ENCODE measurements at regions not wholly inside any gene's neighbourhood (a gene's known extent, or its start where the extent isn't known, plus 50 kb on each side); places are given as distances from the start of the nearest gene placed in this dataset.
"Not testable (repeated sequence)": the region's sequence is repeated elsewhere in the genome, so short reads cannot be mapped to it uniquely, and the experiment has no call there.

- intact Hi-C loops (cut with micrococcal nuclease): no loop called here
- no peak for DNase-seq
- no peak for ATAC-seq
Observed at GRCh38 chr6:50899306-50899870, 80.7 kb downstream of the TFAP2B start.

DNA sequence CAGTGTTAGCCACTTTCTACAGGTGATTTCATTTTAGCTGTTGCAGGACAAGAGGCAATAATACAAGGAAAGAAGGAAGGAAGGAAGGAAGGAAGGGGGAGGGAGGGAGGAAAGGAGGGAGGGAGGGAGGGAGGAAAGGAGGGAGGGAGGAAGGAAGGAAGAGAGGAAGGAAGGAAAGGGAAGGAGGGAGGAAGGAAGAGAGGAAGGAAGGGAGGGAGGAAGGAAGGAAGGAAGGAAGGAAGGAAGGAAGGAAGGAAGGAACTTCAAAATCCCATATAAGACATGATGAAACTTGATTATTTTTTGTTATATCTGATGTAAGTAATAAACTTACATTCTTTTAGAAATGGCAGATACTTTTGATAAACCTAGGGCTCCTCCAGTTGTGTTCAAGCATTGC is 83.6 kb downstream of the TFAP2B start:
- no peak for ATAC-seq
- intact Hi-C loops (cut with micrococcal nuclease): no loop called here
- no peak for DNase-seq

GRCh38 chr6:50905297-50905696 is 86.6 kb downstream of the TFAP2B start:
- intact Hi-C loops (cut with micrococcal nuclease): no loop called here
- DNase-seq: no peak
- ATAC-seq: no peak

DNA sequence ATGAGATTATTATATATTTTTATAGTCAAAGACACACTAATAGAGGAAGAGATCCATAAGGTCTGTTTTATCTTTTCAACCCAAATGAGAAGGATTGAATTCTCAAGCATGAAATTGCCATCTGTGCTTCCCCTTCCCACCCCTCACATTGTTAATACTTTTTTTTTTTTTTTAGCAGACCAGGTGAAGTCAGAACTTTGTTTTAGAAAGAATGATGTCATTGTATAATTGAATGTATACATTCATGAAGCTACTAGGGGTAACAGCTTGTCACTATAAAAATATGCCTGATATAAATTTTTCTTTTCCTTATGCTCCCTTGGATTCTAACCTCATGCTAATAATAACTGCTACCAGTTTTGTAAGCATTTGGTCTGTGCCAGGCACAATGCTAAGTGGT is 88.9 kb downstream of the TFAP2B start:
- no peak for ATAC-seq
- intact Hi-C loops (cut with micrococcal nuclease): no loop called here
- no peak for DNase-seq

DNA sequence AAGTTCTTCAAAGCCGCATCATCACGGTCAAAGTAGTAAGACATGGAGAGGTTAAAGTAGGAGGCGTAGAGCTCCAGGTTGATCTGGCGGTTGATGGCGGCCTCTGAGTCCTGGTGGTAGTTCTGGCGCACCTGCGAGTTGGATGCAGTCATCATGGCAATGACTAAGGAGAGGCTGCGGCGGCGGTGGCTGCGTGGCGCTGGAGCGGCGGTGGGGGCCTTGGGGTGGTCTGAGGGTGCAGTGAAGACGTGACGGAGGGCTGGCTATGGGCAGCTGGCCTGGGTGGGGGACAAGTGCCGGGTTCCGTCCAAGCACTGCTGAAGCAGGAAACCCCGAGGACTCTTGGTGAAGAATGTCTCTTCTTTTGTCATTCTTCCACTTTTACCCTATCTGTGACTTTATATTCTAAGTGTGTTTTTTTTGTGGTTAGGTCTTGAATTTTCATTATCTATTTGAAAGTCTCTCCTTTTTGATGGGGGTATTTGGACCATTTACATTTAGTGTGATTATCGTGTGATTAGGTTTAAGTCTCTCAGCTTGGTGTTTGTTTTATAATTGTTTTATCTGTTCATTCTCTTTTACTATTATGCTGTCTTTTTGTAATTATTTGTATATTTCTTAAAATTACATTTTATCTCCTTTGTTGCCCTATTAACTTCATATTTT is 94.6 kb downstream of the TFAP2B start:
- ATAC-seq (no peak), DNase-seq (no peak)
- intact Hi-C loops (cut with micrococcal nuclease): no loop called here

DNA sequence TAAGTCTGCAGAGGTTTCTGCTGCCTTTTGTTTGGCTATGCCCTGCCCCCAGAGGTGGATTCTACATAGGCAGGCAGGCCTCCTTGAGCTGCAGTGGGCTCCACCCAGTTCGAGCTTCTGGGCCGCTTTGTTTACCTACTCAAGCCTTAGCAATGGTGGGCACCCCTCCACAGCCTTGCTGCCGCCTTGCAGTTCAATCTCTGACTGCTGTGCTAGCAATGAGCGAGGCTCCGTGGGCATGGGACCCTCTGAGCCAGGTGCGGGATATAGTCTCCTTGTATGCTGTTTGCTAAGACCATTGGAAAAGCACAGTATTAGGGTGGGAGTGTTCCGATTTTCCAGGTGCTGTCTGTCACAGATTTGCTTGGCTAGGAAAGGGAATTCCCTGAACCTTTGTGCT is 102.7 kb downstream of the TFAP2B start:
- intact Hi-C loops (cut with micrococcal nuclease); ATAC-seq; DNase-seq: not testable (repeated sequence)

DNA sequence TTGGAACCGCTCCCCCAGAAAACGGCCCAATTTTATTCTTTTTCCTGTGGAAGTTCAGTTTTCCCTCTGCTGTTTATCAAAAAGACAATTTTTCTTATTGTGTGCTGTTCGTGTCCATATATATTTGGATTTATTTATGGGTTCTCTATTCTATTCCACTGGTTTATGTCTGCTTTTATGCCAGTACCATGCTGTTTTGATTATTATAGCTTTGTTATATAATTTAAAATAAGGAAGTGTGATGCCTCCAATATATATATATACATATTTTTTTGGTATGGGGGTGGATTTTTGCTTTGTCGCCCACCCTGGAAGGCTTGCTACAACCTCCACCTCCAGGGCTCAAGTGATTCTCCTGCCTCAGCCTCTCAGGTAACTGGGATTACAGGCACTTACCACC is 103.3 kb downstream of the TFAP2B start:
- intact Hi-C loops (cut with micrococcal nuclease): no loop called here
- ATAC-seq (no peak), DNase-seq (no peak)

- ATAC-seq: no peak
- intact Hi-C loops (cut with micrococcal nuclease): no loop called here
- DNase-seq: no peak
Observed at GRCh38 chr6:50922579-50923525, 104.2 kb downstream of the TFAP2B start.

DNA sequence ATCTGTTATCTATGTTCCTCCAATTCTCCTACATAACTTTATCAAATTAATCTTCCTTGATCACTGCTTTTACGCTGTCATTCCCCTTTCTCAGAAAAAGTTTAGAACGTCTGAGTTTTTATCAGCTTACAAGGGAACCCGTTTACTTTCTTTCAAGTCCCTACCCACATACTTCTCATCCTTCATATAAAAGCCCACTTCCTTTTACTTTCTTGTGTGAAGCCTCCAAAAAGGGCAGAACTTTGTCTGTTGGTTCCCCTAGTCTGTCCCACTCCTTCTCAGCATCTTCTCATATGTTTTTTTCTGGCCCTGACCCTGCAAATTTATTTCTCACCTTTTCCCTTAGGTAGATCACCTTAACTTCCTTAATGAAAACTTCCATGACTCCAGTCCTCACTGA is 106.1 kb downstream of the TFAP2B start:
- intact Hi-C loops (cut with micrococcal nuclease): no loop called here
- no peak for DNase-seq
- ATAC-seq: no peak

DNA sequence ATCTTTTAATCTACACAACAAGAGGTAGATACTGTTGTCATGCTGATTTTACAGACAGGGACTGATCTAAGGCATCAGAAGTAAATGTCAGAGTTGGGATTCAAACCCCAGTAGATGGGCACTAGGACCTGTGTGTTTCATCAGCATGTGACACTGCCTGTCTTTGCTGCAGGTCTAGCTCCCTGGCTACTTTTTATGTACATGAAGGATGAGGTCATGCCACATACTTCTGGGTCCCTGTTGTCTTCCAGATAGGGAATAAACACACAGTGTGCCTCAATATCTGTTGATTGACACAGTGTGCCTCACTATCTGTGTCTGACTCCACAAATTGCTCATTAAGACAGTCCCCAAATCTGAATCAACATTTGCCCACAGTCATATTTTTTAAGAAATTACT is 106.9 kb downstream of the TFAP2B start:
- DNase-seq (no peak), ATAC-seq (no peak)
- intact Hi-C loops (cut with micrococcal nuclease): no loop called here

DNA sequence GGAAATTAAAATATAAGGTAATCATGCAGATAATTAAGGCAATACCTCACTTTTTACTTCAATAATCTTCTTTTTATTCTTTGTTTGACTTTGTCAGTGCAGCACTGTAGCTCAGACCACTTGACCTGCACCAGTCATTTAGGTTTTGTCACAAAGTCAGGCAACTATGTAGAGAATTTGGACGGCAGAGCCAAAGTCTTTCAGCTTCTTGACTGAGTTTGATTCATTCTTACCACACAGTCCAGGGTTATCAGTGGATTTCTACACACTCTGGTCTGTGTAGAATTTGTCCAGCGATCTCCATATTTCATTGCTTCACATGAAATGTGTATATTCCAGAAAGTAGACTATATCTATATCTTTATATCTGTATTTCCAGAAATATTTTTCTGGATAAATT is 107.3 kb downstream of the TFAP2B start:
- no peak for DNase-seq
- ATAC-seq: no peak
- intact Hi-C loops (cut with micrococcal nuclease): no loop called here

DNA sequence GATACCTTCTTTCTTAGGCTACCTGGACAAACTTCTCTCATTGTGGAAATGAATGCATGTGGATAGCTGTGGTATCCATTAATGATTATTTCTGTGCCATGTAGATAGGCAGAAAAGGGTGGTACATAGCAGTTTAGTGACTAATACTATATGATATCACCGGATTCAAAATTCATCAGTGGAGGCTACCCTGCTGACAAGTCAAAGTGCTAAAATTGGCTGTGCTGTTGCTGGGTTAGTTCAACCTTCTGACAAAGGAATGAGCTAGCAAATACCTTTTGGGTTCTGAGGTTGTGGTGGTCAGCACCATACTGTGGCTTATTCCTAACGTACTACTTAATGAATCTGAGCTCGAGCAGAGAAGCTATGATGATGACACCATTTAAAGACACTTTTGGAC is 109.1 kb downstream of the TFAP2B start:
- DNase-seq: no peak
- ATAC-seq: no peak
- intact Hi-C loops (cut with micrococcal nuclease): no loop called here

GRCh38 chr6:50929323-50929722 is 110.7 kb downstream of the TFAP2B start:
- intact Hi-C loops (cut with micrococcal nuclease): no loop called here
- no peak for DNase-seq
- ATAC-seq: no peak

DNA sequence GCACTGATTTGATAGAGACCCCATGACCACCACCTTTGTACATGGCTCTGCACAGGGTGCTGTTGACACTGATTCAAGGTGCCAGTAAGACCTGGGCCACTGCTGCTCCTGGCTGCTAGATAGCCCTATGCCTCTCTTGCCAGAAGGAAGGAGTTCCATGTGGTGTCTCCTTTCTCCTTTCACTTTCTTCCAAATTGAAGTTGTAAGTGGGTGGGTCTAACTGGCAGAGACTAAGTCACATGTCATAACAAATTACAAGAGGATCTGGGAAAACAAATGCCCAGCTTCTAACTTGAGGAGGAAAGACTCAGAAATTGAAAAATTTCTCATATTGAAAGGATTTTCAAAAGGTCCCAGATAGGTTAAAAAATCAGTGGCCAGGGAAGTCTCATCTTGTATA is 116.8 kb downstream of the TFAP2B start:
- no peak for ATAC-seq
- intact Hi-C loops (cut with micrococcal nuclease): no loop called here
- DNase-seq: no peak

DNA sequence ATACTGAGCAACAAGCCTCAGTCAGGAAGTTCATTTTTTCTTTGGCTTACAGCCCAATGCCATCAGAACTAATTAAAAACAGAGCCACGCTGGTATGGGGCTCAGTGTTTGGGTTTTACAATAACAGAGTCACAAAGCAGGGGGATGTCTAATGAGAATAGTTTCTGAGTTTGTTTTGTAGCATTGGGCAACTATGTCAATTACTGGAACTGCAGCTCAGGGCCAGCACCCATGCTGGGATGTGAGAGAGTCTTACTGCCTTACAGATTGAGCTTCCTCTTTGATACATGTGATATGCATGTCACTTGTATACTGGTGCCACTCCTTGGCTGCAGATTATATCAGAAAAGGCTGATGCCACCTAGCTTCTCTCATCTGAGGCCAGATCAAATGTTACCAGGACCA is 117.6 kb downstream of the TFAP2B start:
- DNase-seq (no peak), ATAC-seq (no peak)
- intact Hi-C loops (cut with micrococcal nuclease): no loop called here

- intact Hi-C loops (cut with micrococcal nuclease): no loop called here
- ATAC-seq (no peak), DNase-seq (no peak)
Observed at GRCh38 chr6:50939931-50940330, 121.3 kb downstream of the TFAP2B start.

DNA sequence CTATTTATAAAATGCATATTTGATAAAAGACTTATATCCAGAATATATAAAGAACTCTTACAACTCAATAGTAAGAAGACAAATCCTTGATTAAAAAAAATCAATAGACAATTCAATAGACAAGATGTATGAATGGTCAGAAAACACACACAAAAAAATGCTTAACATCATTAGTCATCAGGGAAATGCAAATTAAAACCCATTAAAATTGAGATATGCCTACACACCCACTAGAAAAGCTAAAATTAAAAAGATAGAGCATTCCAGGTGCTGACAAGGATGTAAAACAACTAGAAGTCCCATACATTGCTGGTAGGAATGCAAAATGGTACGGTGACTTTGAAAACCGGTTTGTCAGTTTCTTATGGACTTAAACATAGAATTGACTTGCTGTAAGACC is 127.1 kb downstream of the TFAP2B start:
- intact Hi-C loops (cut with micrococcal nuclease): no loop called here
- ATAC-seq (no peak), DNase-seq (no peak)

GRCh38 chr6:50952092-50952907 is 133.6 kb downstream of the TFAP2B start:
- DNase-seq (no peak), ATAC-seq (no peak)
- intact Hi-C loops (cut with micrococcal nuclease): no loop called here

- DNase-seq (no peak), ATAC-seq (no peak)
- intact Hi-C loops (cut with micrococcal nuclease): no loop called here
Observed at GRCh38 chr6:50956014-50956413, 137.3 kb downstream of the TFAP2B start.

Data from left ventricle myocardium superior (tissue), 1 donor.